Keratinocyte (primary cell): ENCODE measurements at regions not wholly inside any gene's neighbourhood (a gene's known extent, or its start where the extent isn't known, plus 50 kb on each side); places are given as distances from the start of the nearest gene placed in this dataset.

ENCODE experiments used
- DNase-seq: peaks from one replicate; pipeline ENCODE4 v3.0.0-alpha.2; 2011; ENCODE audit warnings: low read depth, missing footprints, low spot score
- FAIRE-seq: peaks from 2 replicates; lab custom pipeline; 2011; peaks lifted over from hg19 to GRCh38; lab: Jason Lieb, UNC
- H2AFZ ChIP-seq: 2 replicates; pipeline ENCODE4 v1.6.0; 2012; ENCODE audit warnings: low read length, control low read depth, inconsistent platforms; ENCODE audit not compliant: control insufficient read depth
- H3K27ac ChIP-seq: 2 replicates; pipeline ENCODE4 v1.5.1; 2011; ENCODE audit warnings: low read length; ENCODE audit not compliant: control insufficient read depth, insufficient read depth
- H3K27me3 ChIP-seq: 3 replicates; pipeline ENCODE4 v1.6.0; 2011; ENCODE audit warnings: low read length; ENCODE audit not compliant: control insufficient read depth, insufficient read depth; ENCODE audit errors: extremely low read depth
- H3K36me3 ChIP-seq, 2 experiments: 2 replicates in 1 of 2; 3 replicates in 1 of 2; pipeline ENCODE4 v1.5.1; 2011; ENCODE audit warnings: low read length in 2 of 2, mild to moderate bottlenecking in 1 of 2; ENCODE audit not compliant: control insufficient read depth in 2 of 2, insufficient read depth in 2 of 2; ENCODE audit errors: extremely low read depth in 1 of 2
- H3K4me1 ChIP-seq: 3 replicates; pipeline ENCODE4 v1.5.1; 2011; ENCODE audit warnings: low read length; ENCODE audit not compliant: control insufficient read depth, insufficient read depth; ENCODE audit errors: extremely low read depth
- H3K4me2 ChIP-seq: 3 replicates; pipeline ENCODE4 v1.6.0; 2011; ENCODE audit warnings: low read depth, low read length; ENCODE audit not compliant: control insufficient read depth, insufficient read depth; ENCODE audit errors: extremely low read depth
- H3K4me3 ChIP-seq, 3 experiments: fragments of 200-600 bp in 1 of 3; sonication (generic) in 1 of 3; 2 replicates in 2 of 3; 3 replicates in 1 of 3; pipeline ENCODE4 v1.5.1; 2011 to 2016; ENCODE audit warnings: low read length in 3 of 3, mild to moderate bottlenecking in 3 of 3, control low read depth in 2 of 3, inconsistent platforms in 1 of 3, low read depth in 1 of 3, mixed read lengths in 1 of 3, mixed run types in 1 of 3, moderate library complexity in 1 of 3; ENCODE audit not compliant: control insufficient read depth in 2 of 3, insufficient read depth in 2 of 3; ENCODE audit errors: extremely low read depth in 1 of 3
- H3K79me2 ChIP-seq: 2 replicates; pipeline ENCODE4 v1.6.0; 2012; ENCODE audit warnings: low read length; ENCODE audit not compliant: control insufficient read depth, insufficient read depth
- H3K9ac ChIP-seq: 3 replicates; pipeline ENCODE4 v1.6.0; 2011; ENCODE audit warnings: low read length; ENCODE audit not compliant: control insufficient read depth, insufficient read depth; ENCODE audit errors: extremely low read depth
- H3K9me1 ChIP-seq: 3 replicates; pipeline ENCODE4 v1.6.0; 2011; ENCODE audit warnings: low read length; ENCODE audit not compliant: control insufficient read depth, insufficient read depth; ENCODE audit errors: extremely low read depth
- H3K9me3 ChIP-seq: 2 replicates; pipeline ENCODE4 v1.5.1; 2012; ENCODE audit warnings: low read depth, low read length; ENCODE audit not compliant: control insufficient read depth
- H4K20me1 ChIP-seq: 3 replicates; pipeline ENCODE4 v1.6.0; 2011; ENCODE audit warnings: low read length; ENCODE audit not compliant: control insufficient read depth, insufficient read depth; ENCODE audit errors: extremely low read depth
- CTCF ChIP-seq, 3 experiments: IDR thresholded peaks in 1 of 3; conservative IDR thresholded peaks in 1 of 3; optimal IDR thresholded peaks in 1 of 3; 2 replicates in 2 of 3; 3 replicates in 1 of 3; pipeline versions ENCODE3 to v1.5.1; 2011; ENCODE audit warnings: low read length in 3 of 3, mild to moderate bottlenecking in 3 of 3, moderate library complexity in 2 of 3, control low read depth in 1 of 3, inconsistent platforms in 1 of 3; ENCODE audit not compliant: insufficient read depth in 2 of 3; ENCODE audit errors: extremely low read depth in 1 of 3
- EZH2 ChIP-seq: IDR thresholded peaks from one replicate; pipeline ENCODE4 v1.6.1; 2012; ENCODE audit warnings: inconsistent platforms, mild to moderate bottlenecking, low read length, moderate library complexity
- dilution Hi-C: fragments of 300-500 bp; cut with MboI; formaldehyde crosslinking; loops from one replicate; pipeline ENCODE4 v1.7.0; 2020; ENCODE audit warnings: low sequenced_read_pairs; ENCODE audit not compliant: extremely low pct_ligation_motif_present

DNA sequence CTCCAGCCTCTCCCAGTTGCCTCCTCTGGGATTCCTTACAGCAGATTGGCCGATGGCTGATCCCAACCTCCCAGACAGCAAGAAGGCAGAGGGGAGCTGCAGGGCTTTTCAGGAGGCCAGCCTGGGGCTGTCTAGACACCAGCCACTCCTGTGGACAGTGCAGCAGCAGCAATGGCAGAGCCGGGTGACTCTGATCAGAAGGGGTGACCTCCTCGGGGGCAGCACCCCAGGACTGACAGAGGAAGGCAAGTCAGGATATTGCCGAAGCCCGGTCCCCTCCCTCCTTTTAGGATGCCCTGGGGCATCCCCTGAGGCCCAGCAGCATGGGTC is 84.5 kb downstream of the INHBB start:
- no peaks in the 10 kb centered on the region for H3K9me1 ChIP-seq
- H3K27ac ChIP-seq, result no peak overlapping the region
- no peaks in the 10 kb centered on the region for H4K20me1 ChIP-seq
- no peak overlapping the region for H2AFZ ChIP-seq
- H3K79me2 ChIP-seq, result no peaks in the 10 kb centered on the region
- FAIRE-seq (no peak), DNase-seq (no peak)
- H3K4me2 ChIP-seq, result no peak overlapping the region
- TF ChIP-seq EZH2, result no peak
- TF ChIP-seq CTCF (optimal IDR thresholded peaks at IDR 0.05 in 1 of 3, IDR thresholded peaks at IDR 0.05 in 1 of 3, conservative IDR thresholded peaks at IDR 0.05 in 1 of 3; ENCODE audit: extremely low read depth in 1 of 3, insufficient read depth in 2 of 3, low read length in 3 of 3), result no peak
- no peaks in the 10 kb centered on the region for H3K9me3 ChIP-seq
- peaks cover 8% of the 10 kb centered on the region for H3K27me3 ChIP-seq
- dilution Hi-C loops, result no loop called here
- no peak overlapping the region for H3K9ac ChIP-seq
- no peaks in the 10 kb centered on the region for H3K36me3 ChIP-seq
- no peak overlapping the region for H3K4me3 ChIP-seq
- no peaks in the 10 kb centered on the region for H3K4me1 ChIP-seq

DNA sequence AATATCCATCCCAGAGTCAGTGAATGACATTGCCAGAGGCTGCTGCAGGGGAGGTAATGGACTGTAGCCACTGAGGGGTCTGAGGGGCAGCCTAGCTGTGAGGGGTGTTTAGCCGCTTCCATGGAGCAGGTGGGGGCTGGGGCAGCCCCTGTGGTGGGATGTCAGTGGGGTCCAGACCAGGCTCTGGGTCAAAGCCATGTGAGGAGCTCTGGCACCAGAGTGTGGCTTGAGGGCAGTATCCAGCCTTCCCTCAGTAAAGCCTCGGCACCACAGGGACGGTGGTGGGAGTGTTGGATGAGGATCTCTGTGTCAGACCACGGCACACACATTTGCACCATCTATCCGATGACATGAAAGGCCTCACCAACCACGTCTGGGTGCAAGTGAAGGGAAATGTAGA is 85.0 kb downstream of the INHBB start:
- H3K79me2 ChIP-seq, result no peaks in the 10 kb centered on the region
- H3K4me1 ChIP-seq, result no peaks in the 10 kb centered on the region
- H2AFZ ChIP-seq, result no peak overlapping the region
- no peak overlapping the region for H3K4me2 ChIP-seq
- H3K36me3 ChIP-seq, result no peaks in the 10 kb centered on the region
- H3K9me1 ChIP-seq, result no peaks in the 10 kb centered on the region
- no peaks in the 10 kb centered on the region for H4K20me1 ChIP-seq
- no peaks in the 10 kb centered on the region for H3K9me3 ChIP-seq
- H3K27me3 ChIP-seq, result peaks cover 8% of the 10 kb centered on the region
- TF ChIP-seq EZH2 (no peak), CTCF (optimal IDR thresholded peaks at IDR 0.05 in 1 of 3, IDR thresholded peaks at IDR 0.05 in 1 of 3, conservative IDR thresholded peaks at IDR 0.05 in 1 of 3; ENCODE audit: extremely low read depth in 1 of 3, insufficient read depth in 2 of 3, low read length in 3 of 3) (no peak)
- H3K9ac ChIP-seq, result no peak overlapping the region
- no peak for DNase-seq
- H3K27ac ChIP-seq, result no peak overlapping the region
- dilution Hi-C loops, result no loop called here
- no peak for FAIRE-seq
- H3K4me3 ChIP-seq, result no peak overlapping the region
